HG03460 (cell line): ENCODE measurements at regions not wholly inside any gene's neighbourhood (a gene's known extent, or its start where the extent isn't known, plus 50 kb on each side); places are given as distances from the start of the nearest gene placed in this dataset.

Experiments used
- ATAC-seq: cut with Tn5 transposase; IDR thresholded peaks from one replicate; pipeline ENCODE4 v1.9.1; 2021; ENCODE audit not compliant: unreplicated experiment

DNA sequence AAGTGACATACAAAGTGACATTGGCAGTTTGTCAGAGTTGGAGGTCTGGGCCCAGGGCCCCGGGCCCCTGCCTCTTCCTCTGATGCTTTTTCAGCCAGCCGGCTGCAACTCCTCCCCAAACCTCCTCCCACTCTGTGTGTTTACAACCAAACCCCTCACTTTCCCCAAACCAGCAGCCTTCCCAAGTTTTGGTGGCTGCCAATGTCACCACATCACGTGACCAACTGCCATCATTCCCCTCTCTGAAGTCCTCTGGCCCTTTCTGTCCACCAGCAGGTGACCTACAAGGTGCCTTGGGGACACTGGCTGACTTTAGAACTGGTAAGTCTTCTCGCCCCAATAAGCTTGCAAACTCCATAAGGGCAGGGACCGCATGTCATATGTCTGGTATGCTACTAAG, 357.7 kb downstream of the BCOR start:
- no peak for ATAC-seq

DNA sequence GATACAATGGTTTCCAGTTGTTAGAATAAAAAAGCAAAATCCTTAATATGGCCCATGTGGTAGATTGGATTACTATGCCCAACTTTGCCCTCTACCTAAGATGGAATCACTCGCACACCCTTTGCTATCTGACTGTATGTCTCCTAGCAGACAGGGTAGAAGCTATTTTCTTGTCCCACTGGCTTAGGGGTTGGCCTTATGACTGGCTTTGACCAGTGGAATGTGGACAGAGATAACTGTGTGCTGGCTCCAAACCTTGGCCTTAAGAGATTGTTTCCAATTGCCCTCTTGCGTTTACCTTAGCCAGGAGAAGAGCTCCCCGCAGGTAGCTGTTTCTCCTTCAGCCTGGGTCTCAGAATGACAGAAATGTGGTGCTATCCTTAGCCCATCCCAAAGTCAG, 355.9 kb downstream of the BCOR start:
- no peak for ATAC-seq

DNA sequence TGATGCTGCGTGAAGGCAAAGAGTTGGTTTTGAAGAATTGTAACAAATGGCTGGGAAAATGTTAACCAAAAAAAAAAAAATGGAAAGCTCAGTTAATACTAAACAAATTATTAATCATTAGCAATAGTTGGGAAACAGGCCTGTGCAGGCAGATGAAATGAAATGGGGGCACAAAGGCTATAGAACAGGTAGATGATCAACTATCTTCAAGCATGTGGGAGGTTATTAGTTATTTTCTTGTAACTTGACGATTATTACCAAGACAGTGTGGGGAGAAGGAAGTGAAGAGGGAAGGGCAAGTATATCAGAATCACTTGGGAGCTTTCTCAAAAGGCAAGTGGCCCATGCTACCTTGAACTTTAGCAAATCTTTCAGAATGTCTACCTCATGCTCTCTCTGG, 351.9 kb downstream of the BCOR start:
- ATAC-seq: no peak

DNA sequence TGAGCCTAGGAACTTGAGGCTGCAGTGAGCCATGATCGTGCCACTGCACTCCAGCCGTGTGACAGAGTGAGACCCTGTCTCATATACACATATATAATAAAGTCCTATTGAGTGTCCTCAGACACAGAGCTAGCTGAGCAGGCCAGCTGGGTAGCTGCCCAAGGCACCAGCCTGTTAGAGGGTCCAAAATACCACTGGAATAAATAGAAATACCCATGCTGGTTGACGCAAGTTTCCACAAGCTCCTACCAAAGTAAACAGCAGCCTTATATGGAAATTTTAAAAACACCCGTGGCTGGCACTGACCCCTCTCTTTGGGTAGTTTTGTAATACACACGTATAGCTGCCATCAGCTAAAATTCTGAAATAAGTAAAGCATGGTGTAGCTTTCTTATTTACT, 348.6 kb downstream of the BCOR start:
- no peak for ATAC-seq

DNA sequence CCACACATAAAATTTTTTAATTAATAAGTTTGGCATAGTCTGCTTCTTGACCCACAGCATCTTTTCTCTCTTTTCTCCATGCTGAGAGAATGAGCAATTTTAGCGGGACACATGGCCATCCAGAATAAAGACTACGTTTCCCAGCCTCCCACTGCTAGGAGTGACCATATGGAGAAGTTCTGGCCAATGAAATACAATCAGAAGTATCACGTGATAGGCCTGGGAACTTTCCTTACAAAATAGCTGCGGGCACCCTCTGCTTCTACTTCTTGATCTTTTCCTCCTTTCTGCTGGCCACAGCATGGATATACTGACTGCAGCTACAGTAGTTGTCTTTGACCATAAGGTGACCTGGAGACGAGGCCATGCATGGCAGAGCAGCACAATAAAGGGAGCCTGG, 348.0 kb downstream of the BCOR start:
- ATAC-seq: no peak

DNA sequence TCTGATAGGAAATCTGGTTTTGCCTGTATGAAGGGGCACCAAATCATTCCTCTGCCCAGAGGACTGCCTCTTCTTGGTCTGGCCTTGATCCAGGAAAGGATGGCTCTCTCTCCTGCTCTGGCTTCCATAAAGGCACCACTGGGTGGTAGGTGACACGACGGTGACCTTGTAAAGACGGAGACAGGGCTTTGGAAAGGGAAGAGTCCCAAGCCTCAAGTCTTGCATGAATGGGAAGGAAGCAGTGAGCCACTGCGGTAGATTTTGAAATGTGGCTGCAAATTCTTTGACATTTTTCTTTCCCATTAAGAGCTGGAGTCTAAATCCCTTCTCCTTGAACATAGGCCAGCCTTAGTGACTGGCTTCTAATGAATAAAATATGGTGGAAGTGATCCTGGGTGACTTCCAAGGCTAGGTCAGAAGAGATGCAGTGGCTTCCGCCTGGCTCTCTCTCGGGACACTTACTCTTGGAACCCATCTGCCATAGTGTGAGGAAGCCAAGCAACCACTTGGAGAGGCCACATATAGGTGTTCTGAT, 347.4 kb downstream of the BCOR start:
- ATAC-seq: no peak

DNA sequence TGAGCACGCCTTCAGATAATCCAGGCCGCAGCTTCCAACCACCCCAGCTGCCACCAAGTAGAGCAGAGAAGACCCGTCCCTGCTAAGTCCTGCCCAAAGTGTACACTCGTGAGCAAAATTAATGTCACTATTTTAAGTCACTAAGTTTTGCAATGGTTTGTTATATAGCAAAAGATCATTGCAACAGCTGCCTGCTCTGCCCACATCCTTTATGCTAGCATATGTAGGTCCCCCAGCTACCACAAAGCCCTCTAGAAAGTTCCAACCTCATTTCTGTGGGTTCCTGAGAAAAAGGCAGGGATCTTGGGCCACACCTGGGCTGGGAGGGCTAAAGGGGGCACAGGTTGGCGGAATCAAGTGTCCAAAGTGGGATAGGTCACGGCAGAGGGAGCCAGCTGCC, 346.9 kb downstream of the BCOR start:
- ATAC-seq: no peak

DNA sequence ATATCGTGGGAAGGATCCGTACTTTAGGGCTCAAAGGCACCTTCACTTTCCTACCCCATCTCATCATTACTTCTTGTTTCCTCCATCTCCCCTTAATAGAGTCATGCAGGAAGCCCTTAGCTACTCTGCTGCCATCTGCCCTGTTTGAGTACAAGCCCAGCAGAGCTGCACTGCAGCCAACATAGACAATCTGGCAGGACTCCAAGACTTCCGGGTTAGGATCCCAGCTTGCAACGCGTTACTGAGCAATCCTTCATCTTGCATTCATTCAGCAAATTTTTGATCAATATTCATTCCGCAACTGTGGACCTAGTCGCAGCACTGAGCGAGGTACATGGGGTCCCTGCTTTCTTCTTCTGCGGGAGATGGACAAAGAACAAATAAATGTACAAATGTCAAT, 344.9 kb downstream of the BCOR start:
- no peak for ATAC-seq

DNA sequence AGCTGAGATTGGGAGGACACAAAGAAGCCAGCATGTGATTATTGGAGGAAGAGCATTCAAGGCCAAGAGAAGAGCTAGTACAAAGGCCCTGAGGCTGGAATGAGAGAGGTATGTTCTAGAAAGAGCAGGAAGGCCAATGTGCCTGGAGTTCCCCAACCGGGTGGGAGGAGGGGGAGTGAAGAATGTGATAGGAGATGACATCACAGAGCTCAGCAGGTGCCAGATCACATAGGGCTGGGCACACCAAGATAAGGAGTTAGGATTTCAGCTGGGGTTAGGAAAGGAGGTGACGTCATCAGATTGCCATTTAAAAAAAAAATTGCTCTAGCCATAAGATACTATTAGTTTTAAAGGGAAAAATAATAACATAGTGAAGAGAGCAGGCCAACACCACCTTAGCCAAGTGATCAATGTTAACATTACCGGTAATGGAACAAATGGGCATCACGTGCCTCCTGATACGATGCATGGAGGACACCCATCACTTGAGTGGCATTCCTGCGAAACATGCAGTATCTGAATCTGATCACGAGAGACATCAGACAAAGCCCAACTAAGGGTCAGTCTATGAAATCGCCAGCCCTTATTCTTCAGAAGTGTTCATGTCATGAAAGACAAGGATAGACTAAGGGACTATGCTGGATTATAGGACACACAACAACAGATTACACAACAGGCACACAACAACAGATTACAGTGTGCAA, 344.3 kb downstream of the BCOR start:
- no peak for ATAC-seq

DNA sequence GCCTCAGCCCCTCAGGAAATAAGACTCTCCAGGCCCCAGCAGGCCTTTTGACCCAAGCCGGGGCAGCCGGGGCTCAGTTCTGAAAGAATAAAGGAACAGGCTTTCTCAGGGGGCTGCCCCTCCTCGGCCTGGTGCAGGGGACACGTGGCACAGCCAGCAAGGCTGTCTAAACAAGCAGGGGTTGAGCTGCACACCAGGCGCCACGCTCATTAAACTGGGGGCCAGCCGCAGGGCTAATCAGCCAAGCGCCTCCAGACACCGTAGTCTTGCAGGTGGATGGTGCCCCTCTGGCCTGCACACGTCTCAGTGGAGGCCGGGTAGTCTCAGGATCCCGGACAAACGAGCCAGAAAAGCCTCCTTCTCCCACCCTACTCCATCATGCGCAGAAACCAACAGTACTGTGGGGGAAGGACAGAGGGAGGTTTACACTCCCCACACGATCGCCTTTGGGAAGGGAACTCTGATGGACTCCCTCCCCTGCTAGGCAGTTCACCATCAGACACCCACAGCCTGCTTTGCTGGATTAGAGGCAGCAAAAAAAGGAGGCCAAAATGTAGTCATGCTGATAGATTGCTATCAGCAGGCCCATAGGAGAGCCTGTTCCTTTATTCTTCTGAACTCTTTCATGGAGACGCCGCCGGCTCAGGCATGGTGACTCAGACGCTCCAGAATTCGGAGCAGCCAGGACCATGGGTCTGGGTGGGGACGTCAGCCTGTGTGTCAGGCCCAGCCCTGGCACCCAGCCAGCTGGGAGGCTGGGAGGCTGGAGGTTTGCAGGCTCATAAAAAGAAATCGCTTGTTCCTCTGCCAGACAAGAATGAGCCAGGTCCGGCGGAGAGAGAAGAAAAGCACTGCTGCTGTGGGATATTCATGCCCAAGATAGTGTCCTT, 342.4 kb downstream of the BCOR start:
- ATAC-seq: no peak

DNA sequence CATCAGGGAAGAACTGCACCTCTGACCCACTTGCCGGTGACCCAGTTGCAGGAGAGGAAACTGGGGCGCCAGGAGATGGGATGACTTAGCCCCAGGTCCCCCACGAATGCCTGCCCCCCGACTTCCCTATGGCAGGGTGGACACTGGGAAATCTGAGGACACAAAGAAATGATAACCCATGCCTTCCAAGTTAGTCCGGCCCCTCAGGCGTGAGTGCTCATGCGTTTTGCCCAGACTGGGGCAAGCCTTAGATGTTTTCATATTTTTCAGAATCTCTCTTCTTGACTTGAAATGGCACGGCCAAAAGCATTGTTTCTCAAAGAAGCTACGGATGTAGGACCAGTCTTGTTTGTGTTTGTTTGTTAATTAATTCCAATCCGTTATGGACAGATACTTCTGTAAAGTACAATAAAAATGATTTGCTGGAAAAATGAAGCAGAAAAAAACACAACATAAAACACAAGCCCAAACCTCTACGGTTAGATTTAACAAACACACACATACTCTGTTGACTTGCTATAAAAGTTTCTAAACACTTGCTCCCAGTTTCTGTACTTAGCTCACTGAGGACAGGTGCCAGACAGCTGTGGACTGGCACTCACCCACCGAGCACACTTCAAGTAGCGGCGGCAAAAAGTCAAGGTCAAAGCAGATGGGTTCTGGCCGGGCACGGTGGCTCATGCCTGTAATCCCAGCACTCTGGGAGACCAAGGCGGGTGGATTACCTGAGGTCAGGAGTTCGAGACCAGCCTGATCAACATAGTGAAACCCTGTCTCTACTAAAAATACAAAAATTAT, 341.5 kb downstream of the BCOR start:
- ATAC-seq: no peak

DNA sequence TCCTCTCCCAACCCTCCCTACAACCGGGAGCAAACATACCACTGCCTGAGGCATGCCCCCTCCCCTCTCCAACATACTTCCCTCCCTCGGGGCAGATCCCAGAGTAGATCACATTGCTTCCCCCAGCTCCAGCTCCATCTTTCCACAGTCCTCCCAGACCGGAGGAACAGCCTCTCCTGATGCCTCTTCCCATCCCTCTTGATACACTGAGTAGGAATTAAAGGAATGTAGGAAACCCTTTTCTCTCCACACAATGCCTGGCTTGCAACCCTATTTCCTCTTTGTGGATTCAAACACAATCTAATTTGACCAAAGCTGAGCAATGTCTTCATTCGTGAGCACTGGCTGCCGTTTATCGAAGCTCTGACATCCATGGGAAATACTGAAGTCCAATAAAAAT, 339.8 kb downstream of the BCOR start:
- ATAC-seq: no peak

DNA sequence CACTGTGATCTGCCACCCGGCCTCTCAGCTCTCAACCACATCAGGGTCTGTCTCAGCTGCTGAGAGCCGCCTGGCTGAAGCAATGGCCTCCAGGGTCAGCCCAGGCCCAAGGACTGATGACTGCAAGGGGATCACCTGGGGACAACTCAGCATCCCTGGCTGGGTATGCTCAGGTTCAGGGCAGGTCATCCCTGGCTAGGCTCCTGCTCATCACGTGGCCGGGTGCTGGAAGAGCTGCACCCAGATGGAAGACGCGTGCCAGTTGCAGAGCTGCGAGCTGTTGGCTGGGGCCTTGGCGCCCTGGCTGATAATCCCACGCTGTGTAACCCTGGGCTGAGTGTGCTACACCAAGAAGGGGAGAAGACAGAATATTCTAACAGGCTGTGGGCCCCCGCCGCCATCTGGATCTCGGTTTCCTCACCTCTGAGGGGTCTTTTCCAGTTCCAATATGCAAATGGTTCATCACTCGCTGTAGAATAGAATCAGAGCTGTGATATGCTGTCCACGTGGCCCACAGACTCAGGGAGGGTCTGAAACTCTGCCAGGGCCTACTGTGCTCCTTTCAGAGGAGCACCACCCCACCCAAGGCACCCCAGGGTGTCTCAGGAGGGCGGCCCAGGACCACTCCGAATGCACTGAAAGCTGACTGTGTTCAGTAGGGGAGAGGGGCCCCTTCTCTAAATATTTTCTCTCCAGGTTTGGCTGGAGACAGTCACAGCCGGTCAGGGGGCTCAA, 338.8 kb downstream of the BCOR start:
- no peak for ATAC-seq

DNA sequence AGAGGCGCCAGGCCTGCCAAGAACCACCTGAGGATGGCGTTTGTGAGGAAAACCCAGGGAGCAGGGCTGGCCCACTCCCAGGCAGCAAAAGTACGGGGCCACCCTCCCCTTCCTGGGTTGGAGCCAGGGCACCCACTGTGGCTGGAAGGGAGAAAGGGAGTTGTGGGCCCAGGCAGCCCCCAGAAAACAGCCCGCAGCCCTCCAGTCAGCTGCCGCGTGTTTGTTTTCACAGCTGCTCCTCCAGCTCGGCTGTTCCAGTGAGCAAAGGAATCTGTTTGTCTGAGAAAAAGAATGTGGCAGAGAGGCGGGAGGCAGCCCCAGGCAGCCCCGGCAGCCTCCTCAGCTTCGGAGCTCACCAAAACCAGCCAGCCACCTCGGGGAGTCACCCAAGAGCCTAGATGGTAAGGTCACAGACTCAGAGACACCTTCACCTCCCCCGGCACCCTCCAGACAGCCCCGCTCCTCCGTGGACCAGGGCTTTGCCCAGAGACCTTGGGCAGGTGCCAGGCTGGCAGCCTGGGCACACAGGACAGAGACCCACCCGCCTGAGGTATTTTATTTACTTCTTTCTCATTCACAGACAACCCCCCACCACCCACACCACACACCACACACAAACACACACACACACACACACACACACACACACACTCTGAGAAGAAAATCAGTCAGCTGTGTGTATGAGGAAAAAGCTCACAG, 338.1 kb downstream of the BCOR start:
- ATAC-seq: no peak

DNA sequence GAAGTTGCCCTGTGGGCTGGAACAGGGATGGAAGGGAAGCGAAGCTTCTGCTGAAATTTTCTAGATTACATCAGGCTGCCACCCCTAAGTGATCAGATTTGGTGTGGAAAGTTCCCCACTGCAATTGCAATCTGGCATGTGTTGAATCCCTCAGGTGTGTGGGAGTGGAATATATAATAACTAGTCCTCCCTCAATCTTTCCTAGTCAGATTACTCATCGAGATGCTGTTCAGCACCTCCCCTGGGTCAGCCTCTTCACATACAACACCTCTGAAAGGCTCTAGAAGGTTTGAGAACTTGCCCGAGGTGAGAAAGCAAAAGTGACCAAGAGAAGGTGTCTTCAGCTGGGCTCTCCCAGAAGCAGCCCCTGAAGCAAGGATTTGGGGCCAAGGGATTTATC, 336.8 kb downstream of the BCOR start:
- ATAC-seq: no peak

DNA sequence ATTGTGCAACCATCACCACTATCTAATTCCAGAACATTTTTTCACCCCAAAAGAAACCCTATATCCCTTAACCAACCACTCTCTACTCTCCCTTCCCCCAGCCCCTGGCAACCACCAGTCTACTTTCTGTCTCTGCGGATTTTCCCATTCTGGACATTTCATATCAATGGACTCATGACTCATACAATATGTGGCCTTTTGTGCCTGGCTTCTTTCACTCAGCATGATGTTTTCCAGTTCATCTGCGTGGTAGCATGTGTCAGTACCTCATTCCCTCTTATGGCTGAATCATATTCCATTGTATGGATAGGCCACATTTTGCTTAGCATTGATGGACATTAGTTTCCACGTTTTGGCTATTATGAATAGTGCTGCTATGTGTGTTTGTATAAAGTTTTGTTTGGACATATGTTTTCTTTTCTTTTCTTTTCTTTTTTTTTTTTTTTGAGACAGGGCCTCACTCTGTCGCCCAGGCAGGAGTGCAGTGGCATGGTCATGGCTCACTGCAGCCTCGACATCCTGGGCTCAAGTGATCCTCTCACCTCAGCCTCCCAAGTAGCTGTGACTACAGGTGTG, 335.4 kb downstream of the BCOR start:
- no peak for ATAC-seq

DNA sequence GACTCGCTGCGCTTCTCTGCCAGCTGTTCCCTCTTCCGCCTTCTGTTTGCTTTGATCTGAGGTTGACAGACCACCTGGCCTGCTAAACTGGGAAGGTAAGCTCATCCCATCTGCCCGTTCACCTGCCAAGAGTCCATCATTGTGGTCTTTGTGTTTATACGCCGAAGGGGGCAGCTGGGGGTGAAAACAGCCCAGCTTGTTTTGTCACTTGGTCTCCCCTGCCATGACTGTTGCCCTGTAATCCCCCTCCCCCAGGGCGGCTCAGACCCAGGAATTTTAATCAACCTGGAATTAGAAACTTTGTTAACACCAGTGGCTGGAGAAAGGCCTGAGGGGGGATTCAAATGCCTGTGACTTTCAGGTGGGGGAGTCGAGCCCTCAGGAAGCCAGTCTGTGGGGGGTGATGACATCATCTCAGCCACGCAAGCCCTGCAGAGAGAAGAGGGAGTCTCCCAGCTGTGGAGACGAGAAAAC, 333.3 kb downstream of the BCOR start:
- no peak for ATAC-seq

DNA sequence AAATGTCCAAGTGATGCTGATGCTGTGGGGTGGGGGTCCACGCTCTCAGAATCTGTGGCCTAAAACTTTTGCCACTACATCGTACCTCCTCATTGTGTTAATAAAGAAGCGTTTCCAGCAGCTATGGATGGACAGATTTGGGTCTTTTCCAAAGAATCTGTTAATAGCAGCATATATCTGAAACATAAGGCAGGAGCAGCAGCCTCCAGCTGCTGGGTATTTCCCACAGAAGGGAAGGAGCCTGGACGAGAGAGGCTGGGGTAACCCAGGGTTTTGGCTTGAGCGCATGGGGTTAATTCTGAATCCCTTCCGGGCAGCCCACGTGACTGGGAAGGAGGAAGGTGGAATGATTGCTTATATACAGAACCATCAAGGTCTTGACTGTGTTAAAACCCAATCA, 332.4 kb downstream of the BCOR start:
- no peak for ATAC-seq

DNA sequence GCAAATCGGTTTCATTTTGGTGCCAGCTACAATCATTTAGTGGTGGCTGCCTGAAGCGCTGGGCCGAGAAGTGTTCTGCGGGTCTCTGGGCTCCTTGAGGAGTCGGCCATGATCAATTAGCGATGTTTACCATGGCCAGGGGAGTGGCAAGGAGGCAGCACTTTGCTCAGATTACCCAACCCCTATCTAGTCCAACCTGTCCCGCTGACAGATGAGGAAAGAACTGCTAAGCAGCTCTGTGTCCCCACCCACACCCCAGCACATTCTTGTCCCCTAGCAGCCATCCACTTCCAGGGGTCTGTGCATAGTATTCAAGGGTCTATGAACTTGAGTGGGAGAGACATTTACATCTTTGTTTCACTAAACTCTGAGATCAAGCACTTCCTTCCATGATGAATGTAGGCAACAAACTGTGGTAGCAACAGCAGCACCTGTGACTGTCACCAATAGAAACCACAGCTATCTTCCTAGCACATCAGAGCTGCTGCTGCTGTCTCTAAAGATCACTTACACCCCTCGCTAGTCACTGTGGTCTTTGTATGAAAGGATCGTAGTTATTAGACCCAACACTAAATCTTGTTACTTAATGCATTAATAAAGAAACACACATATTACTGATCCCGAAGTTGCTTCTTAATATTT, 331.6 kb downstream of the BCOR start:
- ATAC-seq: no peak
